Activated T-helper 2 cell treated with anti-CD3 and anti-CD28 coated beads, Interferon-gamma antibody, Interleukin-2, Interleukin-4, amounts not matched to agents 10 μg/mL and 5 μg/mL and 100 μg/mL, durations not matched to agents 14 hours and 24 hours and 36 hours (primary cell): ENCODE measurements at regions not wholly inside any gene's neighbourhood (a gene's known extent, or its start where the extent isn't known, plus 50 kb on each side); places are given as distances from the start of the nearest gene placed in this dataset.
"Not testable (repeated sequence)": the region's sequence is repeated elsewhere in the genome, so short reads cannot be mapped to it uniquely, and the experiment has no call there.

Source experiments
- DNase-seq: peaks from one replicate; pipeline ENCODE4 v3.0.0; 2021; ENCODE audit warnings: low spot score
- H3K27ac Mint-ChIP-seq: one replicate; pipeline ENCODE4 v1.8.0; 2021; ENCODE audit warnings: mixed read lengths
- H3K27me3 Mint-ChIP-seq: one replicate; pipeline ENCODE4 v1.8.0; 2021; ENCODE audit warnings: low read depth, mixed read lengths
- H3K36me3 Mint-ChIP-seq: one replicate; pipeline ENCODE4 v1.8.0; 2021; ENCODE audit warnings: low read depth, mixed read lengths
- H3K4me1 Mint-ChIP-seq: one replicate; pipeline ENCODE4 v1.8.0; 2021; ENCODE audit warnings: low read depth, mixed read lengths
- H3K4me3 Mint-ChIP-seq: one replicate; pipeline ENCODE4 v1.8.0; 2021; ENCODE audit warnings: low read depth, mild to moderate bottlenecking, moderate library complexity, mixed read lengths
- H3K9me3 Mint-ChIP-seq: one replicate; pipeline ENCODE4 v1.8.0; 2021; ENCODE audit warnings: mixed read lengths
- intact Hi-C: fragments of 100-400 bp; cut with micrococcal nuclease; formaldehyde crosslinking; loops from one replicate; pipeline ENCODE4 v1.15.1; 2023

DNA sequence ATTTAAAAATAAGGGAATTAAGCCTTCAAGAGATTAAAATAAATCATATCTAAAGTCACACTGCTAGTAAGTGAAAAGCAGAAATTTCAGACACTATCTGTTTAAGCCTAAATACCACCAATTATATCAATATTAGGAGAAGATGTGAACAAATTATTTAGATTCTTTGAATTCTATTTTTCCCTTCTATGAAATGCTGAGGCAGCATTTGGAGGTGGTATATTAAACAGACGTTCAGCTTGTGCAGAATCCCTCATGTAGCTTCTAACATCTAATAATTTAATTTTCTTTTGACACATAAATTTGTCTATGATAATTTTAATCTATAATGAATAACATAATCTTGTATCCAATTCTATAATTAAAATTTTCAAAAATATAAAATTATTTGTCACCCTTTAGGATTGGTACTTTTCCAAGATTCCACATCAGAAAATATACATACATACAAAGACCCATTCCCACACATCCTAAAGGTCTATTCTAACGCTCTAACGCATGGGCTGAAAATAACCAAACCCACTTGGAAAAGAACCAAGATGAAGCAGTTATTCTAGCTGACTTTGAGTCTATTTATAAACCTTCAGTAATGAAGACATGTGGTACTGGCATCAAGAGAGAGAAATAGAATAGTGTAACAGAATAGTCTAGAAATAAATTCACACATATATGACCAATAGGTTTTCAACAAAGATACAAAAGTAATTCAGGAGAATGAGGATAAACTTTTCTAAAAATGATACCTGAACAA, 751.8 kb downstream of the GALC start:
- Mint-ChIP-seq H3K4me1 (no peaks in the 10 kb centered on the region), H3K4me3 (no peak overlapping the region), H3K36me3 (no peaks in the 10 kb centered on the region), H3K27me3 (no peaks in the 10 kb centered on the region), H3K9me3 (peaks cover 43% of the 10 kb centered on the region), H3K27ac (no peak overlapping the region)
- intact Hi-C loops, result no loop called here
- DNase-seq, result no peak

DNA sequence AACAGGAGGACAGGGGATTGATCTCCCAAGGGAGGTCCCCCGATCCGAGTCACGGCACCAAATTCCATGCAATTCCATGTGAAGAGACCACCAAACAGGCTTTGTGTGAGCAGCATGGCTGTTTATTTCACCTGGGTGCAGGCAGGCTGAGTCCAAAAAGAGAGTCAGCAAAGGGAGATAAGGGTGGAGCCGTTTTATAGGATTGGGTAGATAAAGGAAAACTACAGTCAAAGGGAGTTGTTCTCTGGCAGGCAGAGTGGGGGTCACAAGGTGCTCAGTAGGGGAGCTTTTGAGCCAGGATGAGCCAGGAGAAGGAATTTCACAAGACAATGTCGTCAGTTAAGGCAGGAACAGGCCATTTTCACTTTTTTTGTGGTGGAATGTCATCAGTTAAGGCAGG, 752.7 kb downstream of the GALC start:
- H3K27me3 Mint-ChIP-seq, H3K36me3 Mint-ChIP-seq, H3K27ac Mint-ChIP-seq, H3K4me3 Mint-ChIP-seq, DNase-seq, H3K4me1 Mint-ChIP-seq, intact Hi-C loops: not testable (repeated sequence)
- peaks cover 50% of the 10 kb centered on the region for H3K9me3 Mint-ChIP-seq

DNA sequence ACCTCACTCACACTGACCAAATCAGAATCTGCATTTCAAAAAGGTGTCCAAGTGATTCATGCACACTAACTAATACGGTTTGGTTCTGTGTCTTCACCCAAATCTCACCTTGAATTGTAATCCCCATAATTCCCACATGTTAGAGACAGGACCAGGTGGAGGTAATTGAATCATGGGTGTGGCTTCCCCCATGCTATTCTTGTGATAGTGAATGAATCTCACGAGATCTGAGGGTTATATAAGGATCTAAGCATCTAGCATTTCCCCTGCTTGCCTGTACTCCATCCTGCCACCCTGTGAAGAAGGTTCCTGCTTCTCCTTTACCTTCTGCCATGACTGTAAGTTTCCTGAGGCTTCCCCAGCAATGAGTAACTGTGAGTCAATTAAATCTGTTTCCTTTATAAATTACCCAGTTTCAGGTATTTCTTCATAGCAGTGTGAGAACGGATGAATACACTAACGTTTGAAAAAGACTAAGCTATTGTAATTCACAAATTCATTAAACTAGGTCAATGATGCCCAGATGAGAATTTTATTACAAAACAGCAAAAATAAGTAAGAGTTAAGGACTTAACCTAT, 759.1 kb downstream of the GALC start:
- intact Hi-C loops, result no loop called here
- Mint-ChIP-seq H3K27me3 (no peaks in the 10 kb centered on the region), H3K4me1 (no peaks in the 10 kb centered on the region), H3K4me3 (no peak overlapping the region), H3K9me3 (peaks cover 51% of the 10 kb centered on the region), H3K27ac (no peak overlapping the region), H3K36me3 (no peaks in the 10 kb centered on the region)
- no peak for DNase-seq

DNA sequence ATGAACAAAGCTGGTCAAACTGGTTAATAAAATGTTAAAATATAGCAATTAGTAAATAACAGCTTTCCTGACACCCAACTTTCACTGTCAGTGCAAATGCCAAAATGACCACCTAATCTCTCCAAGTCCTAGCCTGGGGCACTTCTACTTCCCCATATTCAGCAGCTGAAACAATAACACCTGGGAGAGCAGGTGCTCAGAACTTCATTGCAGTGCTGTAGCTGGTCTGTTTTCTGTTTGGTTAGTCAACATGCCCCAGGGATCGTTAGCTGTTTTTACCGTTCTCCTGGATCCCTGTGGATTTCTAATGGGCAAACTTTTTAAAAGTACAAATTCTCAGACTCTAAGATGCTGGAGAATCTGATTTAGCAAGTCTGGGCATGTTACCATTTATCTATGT, 759.7 kb downstream of the GALC start:
- H3K9me3 Mint-ChIP-seq, result peaks cover 46% of the 10 kb centered on the region

DNA sequence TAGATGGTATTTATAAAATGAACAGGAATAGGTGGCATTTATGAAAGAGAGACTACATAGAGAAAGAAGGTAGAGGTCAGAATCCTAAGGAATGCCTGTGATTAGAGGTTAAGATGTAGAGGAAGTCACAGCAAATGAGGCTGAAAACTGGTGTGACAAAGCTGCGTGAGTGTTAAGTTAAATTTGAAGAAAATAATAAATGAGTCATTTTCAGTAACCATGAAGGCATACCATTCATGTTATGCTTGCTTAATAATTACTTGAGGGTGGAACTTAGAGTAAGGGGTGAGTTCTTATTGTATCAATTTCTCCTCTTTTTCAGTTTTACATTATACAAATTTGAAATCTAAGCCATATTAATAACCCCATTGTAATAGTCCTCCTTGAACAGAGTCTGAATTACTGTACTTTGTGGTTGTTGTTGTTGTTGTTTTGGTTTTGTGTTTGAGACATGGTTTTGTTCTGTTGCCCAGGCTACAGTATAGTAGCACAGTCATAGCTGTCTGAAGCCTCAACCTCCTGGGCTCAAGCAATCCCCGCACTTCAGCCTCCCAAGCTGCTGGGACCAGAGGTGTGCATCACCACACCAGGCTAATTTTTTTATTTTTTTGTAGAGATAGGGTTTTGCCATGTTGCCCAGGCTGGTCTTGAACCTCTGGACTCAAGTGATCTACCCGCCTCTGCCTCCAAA, 761.5 kb downstream of the GALC start:
- H3K4me1 Mint-ChIP-seq, result no peaks in the 10 kb centered on the region
- H3K4me3 Mint-ChIP-seq, result no peak overlapping the region
- H3K9me3 Mint-ChIP-seq, result peaks cover 34% of the 10 kb centered on the region
- intact Hi-C loops, result no loop called here
- H3K36me3 Mint-ChIP-seq, result no peaks in the 10 kb centered on the region
- no peak for DNase-seq
- H3K27me3 Mint-ChIP-seq, result no peaks in the 10 kb centered on the region
- no peak overlapping the region for H3K27ac Mint-ChIP-seq

More for the DNA sequence above, 759.7 kb downstream of the GALC start:
- H3K27me3 Mint-ChIP-seq, result no peaks in the 10 kb centered on the region
- no peak overlapping the region for H3K4me3 Mint-ChIP-seq
- no peak for DNase-seq
- H3K36me3 Mint-ChIP-seq, result no peaks in the 10 kb centered on the region
- intact Hi-C loops, result no loop called here
- H3K4me1 Mint-ChIP-seq, result no peaks in the 10 kb centered on the region
- H3K27ac Mint-ChIP-seq, result no peak overlapping the region

DNA sequence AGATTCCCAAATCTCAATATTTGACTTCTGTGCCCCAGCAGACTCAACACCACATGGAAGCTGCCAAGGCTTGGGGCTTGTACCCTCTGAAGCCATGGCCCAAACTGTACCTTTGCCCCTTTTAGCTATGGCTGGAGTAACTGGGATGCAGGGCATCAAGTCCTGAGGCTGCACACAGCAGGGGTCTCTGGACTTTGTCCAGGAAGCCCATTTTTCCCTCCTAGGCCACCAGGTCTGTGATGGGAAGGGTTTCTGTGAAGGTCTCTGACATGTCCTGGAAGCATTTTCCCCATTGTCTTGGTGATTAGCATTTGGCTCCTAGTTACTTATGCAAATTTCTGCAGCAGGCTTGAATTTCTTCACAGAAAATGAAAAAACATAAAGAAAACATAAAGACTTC, 762.3 kb downstream of the GALC start:
- no peak for DNase-seq
- no peaks in the 10 kb centered on the region for H3K4me1 Mint-ChIP-seq
- peaks cover 28% of the 10 kb centered on the region for H3K9me3 Mint-ChIP-seq
- H3K27me3 Mint-ChIP-seq, result no peaks in the 10 kb centered on the region
- no peaks in the 10 kb centered on the region for H3K36me3 Mint-ChIP-seq
- intact Hi-C loops, result no loop called here
- no peak overlapping the region for H3K27ac Mint-ChIP-seq
- H3K4me3 Mint-ChIP-seq, result no peak overlapping the region

DNA sequence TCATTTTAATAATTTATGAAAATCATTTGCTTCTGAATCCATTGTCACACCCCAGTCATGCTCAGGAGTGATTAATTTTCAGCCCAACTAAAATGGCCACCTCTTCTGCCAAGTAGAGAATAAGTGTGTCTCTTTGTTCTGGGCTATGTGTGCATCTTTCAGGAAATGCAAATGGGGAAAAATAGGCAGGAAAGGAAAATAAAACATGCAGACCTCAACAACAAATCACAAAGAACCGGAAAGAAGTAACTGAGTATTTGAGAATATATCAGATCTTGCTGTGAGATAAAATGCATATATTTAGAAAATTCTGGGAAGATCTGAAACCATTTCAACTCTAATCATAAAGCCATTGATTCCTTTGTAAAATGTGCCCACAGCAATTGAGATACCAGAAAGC, 763.9 kb downstream of the GALC start:
- no peak overlapping the region for H3K27ac Mint-ChIP-seq
- H3K4me3 Mint-ChIP-seq, result no peak overlapping the region
- no peak for DNase-seq
- intact Hi-C loops, result no loop called here
- no peaks in the 10 kb centered on the region for H3K36me3 Mint-ChIP-seq
- no peaks in the 10 kb centered on the region for H3K4me1 Mint-ChIP-seq
- peaks cover 15% of the 10 kb centered on the region for H3K9me3 Mint-ChIP-seq
- no peaks in the 10 kb centered on the region for H3K27me3 Mint-ChIP-seq

DNA sequence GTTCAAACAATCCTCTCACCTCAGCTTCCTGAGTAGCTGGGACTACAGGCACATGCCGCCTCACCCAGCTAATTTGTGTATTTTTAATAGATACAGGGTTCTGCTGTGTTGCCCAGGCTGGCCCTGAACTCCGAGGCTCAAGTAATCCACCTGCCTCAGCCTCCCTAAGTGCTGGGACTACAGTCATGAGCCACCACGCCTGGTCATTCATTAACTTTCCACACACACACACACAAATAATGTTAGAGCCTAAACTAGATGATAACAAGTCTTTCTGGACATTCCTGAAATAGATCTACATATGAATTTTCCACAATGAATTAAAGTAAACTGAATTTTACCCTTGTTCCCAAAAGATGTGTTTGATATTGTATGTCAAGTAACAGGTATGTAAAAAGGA, 776.0 kb downstream of the GALC start:
- intact Hi-C loops, result no loop called here
- Mint-ChIP-seq H3K36me3 (no peaks in the 10 kb centered on the region), H3K27me3 (no peaks in the 10 kb centered on the region), H3K27ac (no peak overlapping the region), H3K4me1 (no peaks in the 10 kb centered on the region), H3K4me3 (no peak overlapping the region), H3K9me3 (peaks cover 39% of the 10 kb centered on the region)
- no peak for DNase-seq

DNA sequence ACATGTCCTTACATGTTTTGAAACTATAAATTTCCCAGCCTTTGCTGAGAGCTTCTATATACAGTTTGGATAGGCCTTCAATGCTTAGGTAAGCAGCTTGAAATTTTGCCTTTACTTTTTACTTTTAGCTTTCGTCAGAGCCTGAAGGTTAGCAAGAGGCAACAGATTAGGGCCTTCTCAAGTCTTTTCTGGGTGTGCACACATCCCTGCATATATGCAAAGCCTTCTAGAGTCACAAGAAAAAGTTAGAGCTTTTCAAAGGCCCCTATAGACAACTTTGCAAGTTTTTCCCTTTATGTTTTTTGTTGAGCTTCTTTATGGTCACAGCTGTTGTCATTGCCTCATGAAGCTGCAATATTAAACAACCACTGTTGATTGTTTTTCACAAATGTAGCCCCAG, 778.4 kb downstream of the GALC start:
- DNase-seq, result no peak
- Mint-ChIP-seq H3K27ac (no peak overlapping the region), H3K4me3 (no peak overlapping the region), H3K27me3 (no peaks in the 10 kb centered on the region), H3K36me3 (no peaks in the 10 kb centered on the region), H3K4me1 (no peaks in the 10 kb centered on the region), H3K9me3 (peaks cover 52% of the 10 kb centered on the region)
- intact Hi-C loops, result no loop called here

DNA sequence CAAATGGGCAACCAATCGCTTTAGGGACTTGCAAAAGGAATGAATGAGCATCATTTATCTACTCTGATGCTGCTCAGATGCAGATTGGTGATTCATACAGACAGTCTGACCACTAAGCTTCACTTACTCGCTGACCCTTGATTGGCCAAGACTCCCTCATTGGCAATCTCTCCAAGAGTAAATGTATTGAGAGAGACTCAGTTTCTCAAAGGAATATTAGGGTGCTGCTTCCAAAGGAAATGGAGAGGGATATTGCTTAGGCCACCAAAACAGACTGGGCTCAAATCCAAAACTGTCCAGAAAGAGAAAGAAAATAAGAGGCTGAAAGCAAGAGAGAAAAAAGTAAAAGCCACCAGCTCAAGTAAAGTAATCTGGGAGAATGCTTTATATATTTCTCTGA, 785.2 kb downstream of the GALC start:
- H3K36me3 Mint-ChIP-seq, result no peaks in the 10 kb centered on the region
- intact Hi-C loops, result no loop called here
- H3K27me3 Mint-ChIP-seq, result no peaks in the 10 kb centered on the region
- H3K4me3 Mint-ChIP-seq, result no peak overlapping the region
- H3K4me1 Mint-ChIP-seq, result no peaks in the 10 kb centered on the region
- no peak for DNase-seq
- no peak overlapping the region for H3K27ac Mint-ChIP-seq
- H3K9me3 Mint-ChIP-seq, result peaks cover 35% of the 10 kb centered on the region

DNA sequence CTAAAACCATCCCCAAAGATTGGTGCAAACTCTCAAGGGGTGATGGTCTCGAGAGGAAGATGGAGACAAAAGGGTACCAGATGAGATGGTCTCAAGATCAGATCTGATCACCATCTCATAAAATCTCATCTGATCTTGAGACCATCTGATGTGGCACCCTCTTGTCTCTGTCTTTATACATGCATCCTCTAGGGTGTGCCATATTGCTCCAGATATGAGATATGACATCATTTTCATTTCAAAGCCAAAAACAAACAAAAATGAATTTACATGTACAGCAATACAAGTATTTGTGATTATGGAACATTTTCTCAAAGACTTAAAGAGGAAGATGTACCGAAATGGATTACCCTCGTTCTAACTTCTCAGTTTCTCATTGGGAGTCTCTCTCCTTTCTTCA, 787.2 kb downstream of the GALC start:
- Mint-ChIP-seq H3K4me1 (no peaks in the 10 kb centered on the region), H3K27ac (no peak overlapping the region), H3K36me3 (no peaks in the 10 kb centered on the region), H3K27me3 (no peaks in the 10 kb centered on the region), H3K4me3 (no peak overlapping the region), H3K9me3 (peaks cover 24% of the 10 kb centered on the region)
- intact Hi-C loops, result no loop called here
- DNase-seq, result no peak

DNA sequence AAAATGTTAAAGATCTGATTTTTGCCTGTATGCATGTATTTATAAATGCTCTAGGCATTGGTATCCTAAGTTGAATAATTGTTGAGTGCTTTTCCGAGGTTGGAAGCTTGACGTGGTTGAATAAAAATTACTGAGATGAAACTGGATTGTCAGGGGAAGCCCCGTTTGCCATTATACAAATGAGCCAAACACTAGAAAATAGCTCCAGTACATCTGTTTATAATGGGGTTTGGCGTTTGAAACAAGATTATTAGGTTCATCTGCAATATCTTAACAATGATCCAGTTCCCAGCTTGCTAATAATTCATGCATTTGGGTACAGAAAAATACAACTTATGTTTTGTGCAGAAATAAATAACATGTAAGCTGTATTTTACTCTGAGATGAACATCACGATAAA, 789.6 kb downstream of the GALC start:
- intact Hi-C loops, result no loop called here
- H3K4me3 Mint-ChIP-seq, result no peak overlapping the region
- peaks cover 9% of the 10 kb centered on the region for H3K9me3 Mint-ChIP-seq
- DNase-seq, result no peak
- no peaks in the 10 kb centered on the region for H3K27me3 Mint-ChIP-seq
- H3K36me3 Mint-ChIP-seq, result no peaks in the 10 kb centered on the region
- H3K4me1 Mint-ChIP-seq, result no peaks in the 10 kb centered on the region
- H3K27ac Mint-ChIP-seq, result no peak overlapping the region

DNA sequence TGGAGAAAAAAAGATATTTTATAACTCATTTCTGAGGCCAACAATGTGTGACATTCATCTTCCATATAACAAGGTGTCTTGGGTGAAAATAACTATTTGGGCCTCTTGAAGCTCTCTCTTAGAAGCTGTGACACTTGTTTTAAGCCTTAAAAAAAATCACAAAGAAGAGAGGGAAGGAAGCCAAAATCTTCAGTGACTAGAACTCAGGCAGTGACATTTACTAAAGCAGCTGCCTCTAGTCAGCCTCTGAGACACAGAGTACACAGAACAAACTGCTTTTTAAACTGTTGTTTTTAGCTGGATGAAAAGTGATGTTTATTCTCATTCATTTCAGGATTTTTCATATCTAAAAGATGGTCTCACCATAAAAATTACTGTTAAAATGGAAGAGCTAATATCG, 793.6 kb downstream of the GALC start:
- Mint-ChIP-seq H3K27me3 (no peaks in the 10 kb centered on the region), H3K9me3 (peaks cover 21% of the 10 kb centered on the region), H3K36me3 (no peaks in the 10 kb centered on the region), H3K4me1 (no peaks in the 10 kb centered on the region), H3K27ac (no peak overlapping the region), H3K4me3 (no peak overlapping the region)
- intact Hi-C loops, result no loop called here
- no peak for DNase-seq
